ENCODE measurements at regions not wholly inside any gene's neighbourhood (a gene's known extent, or its start where the extent isn't known, plus 50 kb on each side); places are given as distances from the start of the nearest gene placed in this dataset.

- DNase-seq: no peak
Observed at GRCh38 chr4:138757432-138757831, 258.1 kb upstream of the NOCT start.

GRCh38 chr4:138756519-138756918, 259.1 kb upstream of the NOCT start:
- DNase-seq: no peak

GRCh38 chr4:138751309-138751708, 264.3 kb upstream of the NOCT start:
- no peak for DNase-seq

- no peak for DNase-seq
Observed at GRCh38 chr4:138749303-138749702, 266.3 kb upstream of the NOCT start.

GRCh38 chr4:138741766-138742377, 273.7 kb upstream of the NOCT start:
- DNase-seq: no peak

GRCh38 chr4:138740816-138741745, 274.5 kb upstream of the NOCT start:
- DNase-seq: no peak

- no peak for DNase-seq
Observed at GRCh38 chr4:138736362-138736761, 279.2 kb upstream of the NOCT start.

GRCh38 chr4:138734746-138735145, 280.8 kb upstream of the NOCT start:
- DNase-seq: no peak

GRCh38 chr4:138728566-138728965, 287.0 kb upstream of the NOCT start:
- no peak for DNase-seq

- DNase-seq: peak in 3 of 58 donors; percentile 1 to 20 (median 8)
Observed at GRCh38 chr4:138727731-138728130, 287.9 kb upstream of the NOCT start.

GRCh38 chr4:138724530-138724929, 291.1 kb upstream of the NOCT start:
- peak in 1 of 58 donors; percentile 4 for DNase-seq

- no peak for DNase-seq
Observed at GRCh38 chr4:138716559-138717335, 298.8 kb upstream of the NOCT start.

GRCh38 chr4:138710297-138710696, 305.3 kb upstream of the NOCT start:
- DNase-seq: no peak

GRCh38 chr4:138709859-138710258, 305.7 kb upstream of the NOCT start:
- DNase-seq: no peak

- DNase-seq: no peak
Observed at GRCh38 chr4:138707746-138708677, 307.6 kb upstream of the NOCT start.

GRCh38 chr4:138706201-138706600, 309.4 kb upstream of the NOCT start:
- no peak for DNase-seq

GRCh38 chr4:138702190-138702824, 313.3 kb upstream of the NOCT start:
- peak in 1 of 58 donors; percentile 11 for DNase-seq

GRCh38 chr4:138698641-138699040, 316.9 kb upstream of the NOCT start:
- no peak for DNase-seq

GRCh38 chr4:138697851-138698250, 317.7 kb upstream of the NOCT start:
- no peak for DNase-seq

- DNase-seq: no peak
Observed at GRCh38 chr4:138696771-138697170, 318.8 kb upstream of the NOCT start.
